K562 (cell line): ENCODE measurements at regions not wholly inside any gene's neighbourhood (a gene's known extent, or its start where the extent isn't known, plus 50 kb on each side); places are given as distances from the start of the nearest gene placed in this dataset.

Experiments used
- MCM2 ChIP-seq: fragments of 450-650 bp; IDR thresholded peaks from 2 replicates; pipeline ENCODE4 v1.6.1; 2017; ENCODE audit warnings: low read depth, mild to moderate bottlenecking
- ZNF3 ChIP-seq: fragments of 250-450 bp; sonication (Bioruptor Pico); IDR thresholded peaks from 2 replicates; pipeline ENCODE4 v1.5.0; 2021; ENCODE audit warnings: mild to moderate bottlenecking, moderate library complexity
- TF ChIP-seq, protein P1 (sequence below), 2 experiments: fragments of 450-650 bp in 1 of 2; sonication (generic) in 1 of 2; formaldehyde crosslinking in 1 of 2; IDR thresholded peaks in 1 of 2; conservative IDR thresholded peaks in 1 of 2; 2 replicates each; pipeline versions ENCODE4 v1.6.1 to v1.8.1; 2016 to 2023; ENCODE audit warnings: mild to moderate bottlenecking in 2 of 2, moderate library complexity in 2 of 2, inconsistent platforms in 1 of 2, missing genetic modification reagents in 1 of 2

- TF ChIP-seq, protein P1, sequence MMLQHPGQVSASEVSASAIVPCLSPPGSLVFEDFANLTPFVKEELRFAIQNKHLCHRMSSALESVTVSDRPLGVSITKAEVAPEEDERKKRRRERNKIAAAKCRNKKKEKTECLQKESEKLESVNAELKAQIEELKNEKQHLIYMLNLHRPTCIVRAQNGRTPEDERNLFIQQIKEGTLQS (IDR thresholded peaks at IDR 0.05): no peak
- TF ChIP-seq, protein P1 (CRISPR knock-in tag; conservative IDR thresholded peaks at IDR 0.05): no peak
- no peak for TF ChIP-seq ZNF3 (CRISPR knock-in tag)
- TF ChIP-seq MCM2: no peak
These were observed 459.4 kb upstream of the GRIA1 start for GRCh38 chr5:153030755-153031725.
